ENCODE measurements at regions not wholly inside any gene's neighbourhood (a gene's known extent, or its start where the extent isn't known, plus 50 kb on each side); places are given as distances from the start of the nearest gene placed in this dataset.

DNA sequence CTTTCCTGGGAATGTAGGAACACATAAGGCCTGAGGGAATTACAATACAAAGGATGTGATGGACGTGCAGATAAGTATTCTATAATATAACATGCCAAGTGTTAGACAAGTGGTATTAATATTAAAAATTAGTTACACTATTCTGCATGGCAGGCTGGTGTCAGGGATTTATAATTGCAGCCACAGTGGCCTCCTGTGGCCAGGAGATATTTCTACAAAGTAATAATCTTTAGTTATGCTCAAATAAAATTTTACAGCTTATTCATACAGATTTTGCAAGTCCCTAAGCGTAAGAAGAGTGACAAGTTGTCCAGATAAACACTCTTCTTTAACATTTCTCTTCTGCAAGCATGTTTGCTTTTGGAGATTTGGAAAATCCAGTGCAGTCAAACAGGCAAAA is 90.4 kb upstream of the CBLN2 start:
- H3K27me3 Mint-ChIP-seq, result peaks cover 4% of the 10 kb centered on the region
- intact Hi-C loops (cut with micrococcal nuclease), result no loop called here
- Histone ChIP-seq H3K79me2 (ENCODE audit: control insufficient read depth, insufficient read depth, low read length) (no peaks in the 10 kb centered on the region), H3K27me3 (replicated peaks in 1 of 4; ENCODE audit: control extremely low read depth in 1 of 4, control insufficient read depth in 3 of 4, insufficient read depth in 4 of 4, low read length in 3 of 4) (no peaks in the 10 kb centered on the region), H3K36me3 (replicated peaks in 1 of 2; ENCODE audit: control extremely low read depth in 1 of 2, control insufficient read depth in 1 of 2, extremely low read depth in 1 of 2, insufficient read depth in 2 of 2, low read length in 1 of 2) (no peaks in the 10 kb centered on the region), H4K20me1 (ENCODE audit: control insufficient read depth, insufficient read depth, low read length, poor library complexity, severe bottlenecking) (no peaks in the 10 kb centered on the region), H3K4me2 (replicated peaks; ENCODE audit: low read depth, low read length, poor library complexity, severe bottlenecking) (no peak overlapping the region), H3K9me3 (ENCODE audit: control extremely low read depth in 1 of 3, control insufficient read depth in 2 of 3, insufficient read depth in 1 of 3, low read length in 2 of 3) (no peaks in the 10 kb centered on the region), H3K27ac (ENCODE audit: low read length in 2 of 2) (no peak overlapping the region), H3K9ac (ENCODE audit: low read length) (no peak overlapping the region), H2AFZ (ENCODE audit: insufficient read depth, low read depth, low read length, poor library complexity, severe bottlenecking) (no peak overlapping the region), H3K4me1 (ENCODE audit: control insufficient read depth in 2 of 2, insufficient read depth in 2 of 2, low read length in 2 of 2) (no peaks in the 10 kb centered on the region), H3K4me3 (ENCODE audit: control extremely low read depth in 1 of 5, extremely low read depth in 1 of 5, insufficient read depth in 1 of 5, low read depth in 2 of 5, low read length in 4 of 5) (no peak overlapping the region)
- no peak overlapping the region for H3K27ac Mint-ChIP-seq
- no peaks in the 10 kb centered on the region for H3K9me3 Mint-ChIP-seq (ENCODE audit: insufficient read depth)
- ChIA-PET CTCF (interaction anchor here (1.0 kb wide), 1 partner anchor 1703 kb away, joined by 3 read pairs; no protein-coding TSS in a partner anchor), POLR2A (no interaction called here)
- WGBS (ENCODE audit: insufficient coverage), result no CpG with 5 or more reads among the region's 2 CpGs
- no peak for ATAC-seq (ENCODE audit: low read depth)
- H3K4me3 Mint-ChIP-seq, result no peak overlapping the region
- TF ChIP-seq, protein P1, sequence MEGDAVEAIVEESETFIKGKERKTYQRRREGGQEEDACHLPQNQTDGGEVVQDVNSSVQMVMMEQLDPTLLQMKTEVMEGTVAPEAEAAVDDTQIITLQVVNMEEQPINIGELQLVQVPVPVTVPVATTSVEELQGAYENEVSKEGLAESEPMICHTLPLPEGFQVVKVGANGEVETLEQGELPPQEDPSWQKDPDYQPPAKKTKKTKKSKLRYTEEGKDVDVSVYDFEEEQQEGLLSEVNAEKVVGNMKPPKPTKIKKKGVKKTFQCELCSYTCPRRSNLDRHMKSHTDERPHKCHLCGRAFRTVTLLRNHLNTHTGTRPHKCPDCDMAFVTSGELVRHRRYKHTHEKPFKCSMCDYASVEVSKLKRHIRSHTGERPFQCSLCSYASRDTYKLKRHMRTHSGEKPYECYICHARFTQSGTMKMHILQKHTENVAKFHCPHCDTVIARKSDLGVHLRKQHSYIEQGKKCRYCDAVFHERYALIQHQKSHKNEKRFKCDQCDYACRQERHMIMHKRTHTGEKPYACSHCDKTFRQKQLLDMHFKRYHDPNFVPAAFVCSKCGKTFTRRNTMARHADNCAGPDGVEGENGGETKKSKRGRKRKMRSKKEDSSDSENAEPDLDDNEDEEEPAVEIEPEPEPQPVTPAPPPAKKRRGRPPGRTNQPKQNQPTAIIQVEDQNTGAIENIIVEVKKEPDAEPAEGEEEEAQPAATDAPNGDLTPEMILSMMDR (IDR thresholded peaks at IDR 0.05), result no peak
- TF ChIP-seq EZH2 (IDR thresholded peaks at IDR 0.05; ENCODE audit: borderline replicate concordance, insufficient read depth, low read depth, low read length, poor library complexity, severe bottlenecking), result no peak
- no peaks in the 10 kb centered on the region for H3K4me1 Mint-ChIP-seq
- no peak for DNase-seq

DNA sequence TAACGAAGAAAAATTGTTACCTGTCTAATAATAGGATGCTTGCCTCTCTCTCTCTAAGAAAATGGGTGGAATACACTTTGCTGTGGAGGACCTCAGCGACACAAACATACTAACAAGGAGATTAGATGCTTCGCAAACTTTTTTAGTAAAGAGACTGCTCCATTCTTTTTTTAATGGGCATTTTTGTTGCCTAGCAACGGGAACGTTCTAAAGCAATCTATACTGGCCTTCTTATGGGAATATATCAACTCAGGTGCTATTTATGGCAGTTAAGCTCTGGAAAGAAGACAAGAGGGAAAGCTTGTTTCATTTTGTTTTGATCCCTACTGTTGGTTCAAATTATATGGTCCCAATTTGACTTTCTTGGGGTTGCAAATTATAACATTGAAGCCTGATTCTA is 86.8 kb upstream of the CBLN2 start:
- H3K9ac ChIP-seq (ENCODE audit: low read length), result no peak overlapping the region
- no peak overlapping the region for H3K4me3 ChIP-seq (ENCODE audit: control extremely low read depth in 1 of 5, extremely low read depth in 1 of 5, insufficient read depth in 1 of 5, low read depth in 2 of 5, low read length in 4 of 5)
- no peak for DNase-seq
- H3K27me3 ChIP-seq (replicated peaks in 1 of 4; ENCODE audit: control extremely low read depth in 1 of 4, control insufficient read depth in 3 of 4, insufficient read depth in 4 of 4, low read length in 3 of 4), result no peaks in the 10 kb centered on the region
- 83% methylated on average over 1 of the region's 5 CpGs for WGBS (ENCODE audit: insufficient coverage)
- no peak overlapping the region for H3K27ac ChIP-seq (ENCODE audit: low read length in 2 of 2)
- H3K4me1 Mint-ChIP-seq, result no peaks in the 10 kb centered on the region
- H3K4me3 Mint-ChIP-seq, result no peak overlapping the region
- ChIA-PET CTCF (no interaction called here), POLR2A (no interaction called here)
- no peak for TF ChIP-seq EZH2 (IDR thresholded peaks at IDR 0.05; ENCODE audit: borderline replicate concordance, insufficient read depth, low read depth, low read length, poor library complexity, severe bottlenecking)
- TF ChIP-seq, protein P1 (IDR thresholded peaks at IDR 0.05), result no peak
- H3K9me3 Mint-ChIP-seq (ENCODE audit: insufficient read depth), result no peaks in the 10 kb centered on the region
- no peak overlapping the region for H2AFZ ChIP-seq (ENCODE audit: insufficient read depth, low read depth, low read length, poor library complexity, severe bottlenecking)
- no peak overlapping the region for H3K27ac Mint-ChIP-seq
- H3K4me2 ChIP-seq (replicated peaks; ENCODE audit: low read depth, low read length, poor library complexity, severe bottlenecking), result no peak overlapping the region
- no peak for ATAC-seq (ENCODE audit: low read depth)
- H3K27me3 Mint-ChIP-seq, result peaks cover 4% of the 10 kb centered on the region
- no peaks in the 10 kb centered on the region for H3K79me2 ChIP-seq (ENCODE audit: control insufficient read depth, insufficient read depth, low read length)
- H4K20me1 ChIP-seq (ENCODE audit: control insufficient read depth, insufficient read depth, low read length, poor library complexity, severe bottlenecking), result no peaks in the 10 kb centered on the region
- intact Hi-C loops (cut with micrococcal nuclease), result no loop called here
- no peaks in the 10 kb centered on the region for H3K9me3 ChIP-seq (ENCODE audit: control extremely low read depth in 1 of 3, control insufficient read depth in 2 of 3, insufficient read depth in 1 of 3, low read length in 2 of 3)
- no peaks in the 10 kb centered on the region for H3K36me3 ChIP-seq (replicated peaks in 1 of 2; ENCODE audit: control extremely low read depth in 1 of 2, control insufficient read depth in 1 of 2, extremely low read depth in 1 of 2, insufficient read depth in 2 of 2, low read length in 1 of 2)
- no peaks in the 10 kb centered on the region for H3K4me1 ChIP-seq (ENCODE audit: control insufficient read depth in 2 of 2, insufficient read depth in 2 of 2, low read length in 2 of 2)
